HT-29 (cell line): ENCODE measurements at regions not wholly inside any gene's neighbourhood (a gene's known extent, or its start where the extent isn't known, plus 50 kb on each side); places are given as distances from the start of the nearest gene placed in this dataset.
A peak's percentile ranks its signal among the peaks of the same experiment; 100 is the strongest.

Experiments used
- DNase-seq: peaks from one replicate; pipeline ENCODE4 v3.0.0-alpha.2; 2015; ENCODE audit warnings: low spot score

DNA sequence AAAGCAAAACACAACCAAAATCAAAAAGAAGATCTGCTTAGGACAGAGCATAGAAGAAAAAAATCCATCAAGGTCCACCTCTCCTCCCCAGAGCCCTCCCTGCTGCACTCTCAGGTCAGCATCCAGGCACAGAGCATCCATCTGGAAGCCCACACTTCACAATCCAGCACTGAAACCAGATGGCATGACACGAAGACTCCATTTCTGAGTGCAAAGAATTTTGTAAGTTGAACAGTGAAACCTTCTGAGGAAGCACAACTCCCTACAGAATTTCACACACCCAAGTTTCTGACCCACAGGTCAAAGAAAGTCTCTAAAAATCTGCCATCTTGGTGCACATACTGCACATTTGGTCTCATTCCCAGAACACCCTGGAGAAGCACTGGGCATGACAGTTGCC lies 128.8 kb upstream of the STXBP5 start:
- no peak for DNase-seq

DNA sequence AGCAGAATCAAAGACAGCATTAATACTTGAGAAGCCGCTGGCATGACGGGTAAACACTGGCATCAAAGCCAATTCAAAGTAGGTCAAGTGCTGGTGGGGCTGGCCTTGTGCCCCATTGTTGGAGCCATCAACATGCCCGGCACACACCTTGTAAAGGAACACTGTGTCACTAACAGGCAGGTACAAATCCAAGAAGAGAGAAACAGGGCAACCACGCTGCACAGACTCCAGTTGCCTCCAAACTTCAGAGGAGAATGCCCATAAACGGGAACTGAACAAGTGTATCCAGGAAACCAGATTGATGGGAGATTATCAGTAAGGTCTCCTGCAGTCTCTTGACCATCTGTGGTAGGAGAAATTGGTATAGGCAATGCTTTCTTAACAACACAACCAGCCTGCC lies 127.0 kb upstream of the STXBP5 start:
- no peak for DNase-seq

DNA sequence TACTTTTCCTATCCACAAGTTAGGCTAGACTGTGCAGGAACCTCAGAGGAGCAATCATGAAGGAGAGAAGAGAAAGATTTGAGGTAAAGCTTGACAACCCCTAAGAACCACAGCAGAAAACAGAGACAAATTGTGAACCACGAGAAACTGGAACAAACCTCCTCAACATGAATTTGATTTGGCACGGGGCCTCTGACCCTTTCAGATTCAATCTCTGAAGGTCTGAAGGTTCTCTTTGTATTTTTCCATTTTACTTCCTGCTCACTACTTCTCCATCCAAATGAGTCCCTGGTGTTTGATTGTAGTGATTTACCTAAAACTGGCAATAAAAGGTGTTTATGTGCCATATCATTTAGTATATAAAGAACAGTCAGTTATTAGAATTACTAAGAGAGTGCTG lies 126.1 kb upstream of the STXBP5 start:
- no peak for DNase-seq

GRCh38 chr6:147078602-147079001 lies 125.6 kb upstream of the STXBP5 start:
- DNase-seq, result no peak

DNA sequence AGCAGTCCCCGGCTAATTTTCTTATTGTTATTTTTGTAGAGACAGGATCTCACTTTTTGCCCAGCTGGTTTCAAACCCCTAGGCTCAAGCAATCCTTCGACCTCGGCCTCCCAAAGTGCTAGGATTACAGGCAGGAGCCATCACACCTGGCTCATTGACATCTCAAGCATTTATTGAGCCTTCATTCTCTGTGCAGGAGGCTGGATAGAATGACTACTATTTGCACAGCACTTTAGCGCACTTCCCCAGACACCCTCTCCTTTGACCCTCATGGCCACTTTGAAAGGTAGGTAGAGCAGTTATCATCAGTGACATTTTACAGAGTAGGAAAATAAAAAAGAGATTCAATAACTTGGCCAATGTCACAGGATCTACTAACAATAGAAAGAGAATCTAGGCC lies 124.0 kb upstream of the STXBP5 start:
- no peak for DNase-seq

GRCh38 chr6:147081076-147081609 lies 123.1 kb upstream of the STXBP5 start:
- DNase-seq, result peak; percentile 88

DNA sequence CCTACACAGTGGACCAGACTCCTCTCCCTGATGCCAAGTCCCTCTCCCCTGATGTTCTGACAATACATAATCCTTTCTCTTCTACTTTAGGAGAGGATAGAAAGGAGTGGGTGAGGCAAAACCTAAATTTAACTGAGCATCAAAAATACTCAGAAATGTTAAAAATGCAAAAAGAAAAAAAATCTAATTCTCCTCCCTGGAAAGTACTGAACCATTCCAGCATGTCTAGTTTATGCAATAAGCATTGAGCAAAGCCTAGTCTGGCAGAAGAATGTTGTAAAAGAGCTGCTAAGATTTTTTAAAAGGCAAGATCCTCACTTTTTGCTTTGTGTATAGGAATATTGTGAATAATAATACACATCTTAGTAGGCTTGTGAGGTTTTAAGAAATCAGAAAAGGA lies 116.6 kb upstream of the STXBP5 start:
- DNase-seq, result no peak

- DNase-seq, result no peak
Measured at GRCh38 chr6:147088861-147089260, 115.4 kb upstream of the STXBP5 start.

- no peak for DNase-seq
Measured at GRCh38 chr6:147095316-147095715, 108.9 kb upstream of the STXBP5 start.

DNA sequence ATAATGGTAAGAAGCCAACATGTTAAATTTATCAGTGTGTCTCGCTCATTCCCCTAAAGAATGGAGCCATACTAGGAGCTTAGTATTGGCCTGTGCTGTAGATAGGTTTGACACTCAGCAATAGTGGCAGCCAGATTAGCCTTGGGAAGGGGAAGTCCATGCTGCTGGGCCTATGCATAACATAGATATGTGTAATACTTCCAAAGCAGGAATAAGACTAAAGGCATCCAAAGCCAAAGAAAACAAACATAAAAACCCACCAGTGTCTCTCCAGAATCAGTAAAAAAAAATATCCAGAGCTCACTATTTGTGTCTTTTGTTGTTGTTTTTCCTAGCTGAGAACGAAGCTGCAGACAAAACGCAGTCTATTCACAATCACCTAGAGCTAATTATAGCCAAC lies 104.2 kb upstream of the STXBP5 start:
- DNase-seq, result no peak

- DNase-seq, result no peak
Measured at GRCh38 chr6:147103007-147103406, 101.2 kb upstream of the STXBP5 start.

DNA sequence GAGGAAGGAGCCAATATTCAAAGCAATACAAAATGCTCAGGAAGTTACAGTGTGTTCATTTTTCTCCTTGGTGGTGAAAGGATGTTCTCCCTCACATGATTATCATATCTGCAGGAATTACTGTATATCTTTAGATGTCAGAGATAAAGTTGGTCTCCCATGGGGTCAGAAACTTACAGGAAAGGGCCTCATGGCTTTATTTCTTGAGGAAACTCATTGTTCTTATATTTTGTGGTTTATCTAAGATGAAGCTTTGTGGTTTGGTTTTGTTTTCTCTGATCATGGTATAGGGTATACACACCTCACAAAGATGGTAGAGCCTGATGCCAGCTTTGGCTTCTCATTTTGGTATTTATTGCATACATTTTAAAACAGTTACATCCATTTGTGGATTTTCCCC lies 100.5 kb upstream of the STXBP5 start:
- no peak for DNase-seq

GRCh38 chr6:147105786-147106185 lies 98.4 kb upstream of the STXBP5 start:
- no peak for DNase-seq

DNA sequence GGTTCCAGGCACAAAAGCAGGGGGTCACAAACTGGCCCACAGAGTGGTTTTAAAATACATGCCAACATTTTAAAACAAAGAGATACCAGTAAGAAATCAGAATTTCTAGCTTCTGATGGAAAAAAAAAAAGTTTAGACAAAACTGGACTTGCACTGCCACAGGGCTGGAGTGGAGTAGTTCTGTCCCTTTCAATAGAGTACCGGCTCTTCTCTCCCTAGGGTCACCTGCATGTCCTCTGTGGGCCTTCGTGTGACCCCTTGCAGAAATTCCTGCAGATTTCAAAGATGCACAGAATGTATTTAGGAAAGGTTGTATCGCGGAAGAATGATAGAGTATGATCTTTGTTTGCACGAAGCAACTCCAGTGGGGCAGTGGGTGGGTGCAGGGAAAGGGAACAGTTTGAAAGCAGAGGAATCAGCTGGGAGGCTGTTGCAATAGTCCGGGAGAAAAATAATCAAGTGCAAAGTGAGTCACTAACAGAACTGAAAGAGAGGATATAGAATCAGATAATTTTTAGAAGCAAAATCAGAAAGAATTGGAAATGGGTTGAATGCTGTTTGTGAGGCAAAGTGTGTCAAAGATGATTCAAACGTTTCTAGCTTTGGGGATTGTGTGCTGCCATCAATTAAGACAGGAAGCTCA lies 97.3 kb upstream of the STXBP5 start:
- no peak for DNase-seq

DNA sequence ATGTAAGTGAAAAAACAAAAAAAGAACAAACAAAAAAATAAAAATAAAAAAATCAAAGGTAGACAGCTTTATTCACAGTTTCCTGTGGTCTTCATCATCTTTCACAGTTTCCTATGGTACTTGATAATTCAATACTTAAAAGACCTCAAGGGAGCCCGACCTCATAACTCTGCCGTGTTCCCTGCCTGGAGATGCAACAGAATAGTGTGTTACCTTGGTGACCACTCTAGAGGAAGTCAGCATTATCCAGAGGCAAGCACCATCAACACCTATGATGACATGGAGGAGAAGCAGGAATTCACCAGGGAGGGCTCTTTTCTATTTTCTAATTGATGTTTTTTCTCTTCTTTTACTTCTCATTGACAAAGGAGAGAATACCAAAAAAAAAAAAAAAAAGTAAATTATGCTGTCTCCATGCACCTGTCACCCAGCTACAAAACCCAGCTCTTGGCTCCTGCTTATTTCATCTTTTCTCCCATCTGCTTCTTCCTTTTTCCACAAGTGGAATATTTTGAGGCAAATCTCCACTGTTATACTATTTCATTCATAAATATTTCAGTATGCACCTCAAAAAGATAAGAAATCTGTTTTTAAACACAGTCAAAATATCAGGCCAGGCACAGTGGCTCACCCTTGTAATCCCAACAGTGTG lies 95.8 kb upstream of the STXBP5 start:
- DNase-seq, result no peak

DNA sequence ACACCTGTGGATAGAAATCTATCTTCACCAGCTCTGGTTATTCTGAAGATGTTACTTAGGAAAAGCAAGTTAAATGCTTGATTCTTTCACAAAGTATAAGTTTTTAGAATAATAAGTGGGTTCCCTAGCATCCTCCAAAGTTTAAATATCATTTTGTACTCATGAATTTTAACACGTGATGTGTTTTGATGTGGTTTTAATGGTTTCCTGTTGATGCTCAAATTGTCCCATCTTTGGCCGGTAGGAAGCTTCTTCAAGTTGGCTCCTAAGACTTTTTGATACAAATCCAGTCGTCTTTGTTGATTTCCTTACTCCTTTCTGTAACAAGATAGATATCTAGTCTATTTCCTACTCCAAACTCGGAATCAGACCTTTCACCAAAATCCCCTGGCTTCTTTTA lies 94.5 kb upstream of the STXBP5 start:
- DNase-seq, result no peak

GRCh38 chr6:147116056-147116455 lies 88.2 kb upstream of the STXBP5 start:
- DNase-seq, result no peak

DNA sequence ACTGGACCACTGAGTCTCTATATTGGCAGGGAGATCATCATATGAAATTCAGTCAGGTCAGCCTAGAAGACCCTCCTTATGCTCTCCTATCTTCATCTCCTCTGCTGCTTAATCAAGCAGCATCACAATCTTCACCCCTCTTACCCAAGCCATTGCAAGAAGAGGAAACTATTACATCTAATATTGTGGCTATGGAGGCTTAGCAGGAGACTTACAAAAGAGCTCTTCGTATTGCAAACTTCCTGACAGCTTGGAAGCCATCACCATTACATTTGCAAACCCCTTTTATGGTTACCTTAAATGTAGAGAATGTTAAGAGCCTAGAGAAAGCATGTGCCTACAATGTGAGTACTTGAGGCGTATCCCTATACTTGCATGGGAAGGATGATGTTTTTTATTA lies 87.2 kb upstream of the STXBP5 start:
- no peak for DNase-seq

DNA sequence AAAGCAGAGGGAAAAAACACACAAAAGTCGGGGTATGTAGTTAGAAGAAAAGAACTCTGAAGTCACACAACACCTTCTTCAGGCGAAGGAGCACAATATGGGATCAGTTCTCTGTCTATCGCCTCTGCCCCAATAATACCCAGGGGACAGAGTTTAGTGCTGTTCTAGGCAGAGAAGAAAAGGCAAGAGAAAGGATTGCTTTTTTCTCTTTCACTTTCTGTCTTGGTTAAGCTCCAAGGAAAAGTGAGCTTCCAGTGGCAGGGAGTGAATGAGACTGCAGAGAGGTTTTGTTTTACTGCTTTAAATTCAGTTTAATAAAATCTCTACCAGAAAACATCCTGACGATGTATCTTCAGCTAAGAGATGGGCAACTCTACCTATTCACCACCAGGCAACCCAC lies 86.6 kb upstream of the STXBP5 start:
- DNase-seq, result no peak

DNA sequence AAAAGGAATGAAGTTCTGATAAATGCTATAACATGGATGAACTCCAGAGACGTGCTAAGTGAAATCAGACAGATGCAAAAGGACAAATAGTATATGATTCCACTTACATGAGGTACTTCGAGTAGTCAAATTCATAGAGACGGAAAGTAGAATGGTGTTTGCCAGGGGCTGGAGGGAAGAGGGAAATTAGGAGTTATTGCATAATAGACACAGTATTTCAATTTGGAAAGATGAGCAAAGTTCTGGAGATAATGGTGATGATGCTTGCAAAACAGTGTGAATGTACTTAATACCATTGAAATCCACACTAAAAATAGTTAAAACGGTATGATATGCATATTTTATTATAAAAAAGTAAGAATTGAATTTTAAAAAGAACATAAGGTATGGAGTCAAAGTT lies 84.9 kb upstream of the STXBP5 start:
- DNase-seq, result no peak

DNA sequence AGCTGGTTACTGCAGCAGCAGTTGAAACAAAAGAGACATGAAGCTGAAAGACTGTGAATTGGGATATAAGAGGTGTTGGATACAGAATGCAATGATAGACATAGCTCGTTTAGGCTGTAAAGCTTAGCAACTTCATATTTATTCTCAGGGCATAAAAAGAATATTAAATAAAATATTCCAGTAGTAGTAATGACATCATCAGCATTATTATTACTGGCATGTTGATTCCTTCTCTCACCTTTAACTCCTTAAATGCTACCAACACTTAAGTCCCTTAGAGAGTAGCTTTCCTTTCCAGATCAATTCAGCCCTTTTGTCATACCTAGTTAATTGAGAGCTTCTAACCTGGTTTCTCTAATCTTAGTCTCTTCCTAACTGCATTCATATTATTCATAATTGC lies 81.4 kb upstream of the STXBP5 start:
- DNase-seq, result no peak

DNA sequence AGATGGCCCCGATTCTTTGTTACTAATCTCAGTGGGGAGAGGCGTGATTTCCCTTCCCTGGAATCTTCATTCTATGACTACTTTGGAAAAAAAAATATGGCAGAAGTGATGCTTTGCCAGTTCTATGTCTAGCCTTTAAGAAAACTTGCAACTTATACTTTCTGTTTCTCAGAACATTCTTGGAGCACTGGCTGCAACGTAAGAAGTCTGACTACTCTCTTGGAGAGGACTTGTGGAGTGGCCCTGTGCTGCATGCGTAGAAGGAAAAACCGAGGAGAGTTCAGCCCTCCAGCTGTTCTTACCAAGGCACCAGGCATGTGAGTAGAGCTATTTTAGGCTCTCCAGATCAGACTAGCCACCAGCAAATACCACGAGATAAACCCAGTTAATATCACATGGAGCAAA lies 77.6 kb upstream of the STXBP5 start:
- DNase-seq, result no peak

DNA sequence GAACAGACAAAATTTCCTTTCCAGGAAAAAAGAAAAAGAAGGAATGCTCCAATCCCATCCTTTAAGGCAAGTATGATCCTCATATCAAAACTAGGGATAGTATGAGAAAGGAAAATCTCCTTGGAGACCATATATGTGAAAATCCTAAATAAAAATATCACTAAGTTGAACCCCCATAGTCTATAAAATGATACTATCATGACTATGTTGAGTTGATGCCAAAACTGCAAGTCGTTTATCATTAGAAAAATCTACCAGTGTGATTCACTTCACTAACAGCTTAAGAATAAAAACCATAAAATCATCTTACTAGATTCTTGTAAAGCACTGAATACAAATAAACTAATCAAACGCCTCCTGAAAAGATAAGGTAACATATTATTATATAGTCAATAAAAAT lies 76.6 kb upstream of the STXBP5 start:
- DNase-seq, result no peak

DNA sequence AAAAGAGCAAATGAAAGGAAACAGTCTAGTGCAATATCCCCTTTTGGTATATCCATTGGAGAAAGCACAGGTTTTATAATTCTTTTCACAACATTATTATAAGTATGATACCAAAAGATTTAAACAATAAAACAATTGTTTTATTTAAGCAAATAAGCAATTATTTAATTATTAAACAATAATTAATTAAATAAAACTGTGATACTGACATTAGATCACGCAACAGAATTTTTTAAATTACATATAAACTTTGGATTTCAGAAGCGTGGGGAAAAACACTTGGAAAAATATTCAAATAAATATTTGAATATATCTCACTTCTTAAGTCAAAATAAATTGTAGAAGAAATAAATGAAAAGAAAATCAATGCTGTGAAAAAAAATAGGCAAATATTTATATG lies 76.2 kb upstream of the STXBP5 start:
- no peak for DNase-seq
